HepG2 (cell line): ENCODE measurements at regions not wholly inside any gene's neighbourhood (a gene's known extent, or its start where the extent isn't known, plus 50 kb on each side); places are given as distances from the start of the nearest gene placed in this dataset.

Experiments
- ATAC-seq: fragments of 200-7000 bp; cut with Tn5 transposase; 3 replicates; pipeline ENCODE4 v1.9.1; 2020; ENCODE audit warnings: mild to moderate bottlenecking, moderate library complexity
- BruUV-seq: library from RNA; stranded (reverse); fragments of 400-500 nt; replicated peaks from 2 replicates; lab custom pipeline; 2021; lab: Mats Ljungman, UMichigan
- CTCF ChIA-PET: fragments of 300-600 bp; formaldehyde crosslinking; extraction: SDS; loops from one replicate; lab custom pipeline; 2021; ENCODE audit warnings: low total read pairs, inconsistent platforms, low intra/inter-chr PET ratio; lab: Yijun Ruan, JAX
- POLR2A ChIA-PET: fragments of 350-600 bp; sonication (Branson Sonifier 250); formaldehyde crosslinking; loops from one replicate; lab custom pipeline; 2020; ENCODE audit warnings: antibody characterized with exemption, inconsistent platforms; lab: Yijun Ruan, JAX
- DNase-seq: peaks from one replicate; pipeline ENCODE4 v3.0.0-alpha.2; 2015; ENCODE audit warnings: low spot score
- FAIRE-seq: peaks from 3 replicates; lab custom pipeline; 2011; peaks lifted over from hg19 to GRCh38; lab: Jason Lieb, UNC
- H2AFZ ChIP-seq: one replicate; pipeline ENCODE4 v1.6.1; 2011; ENCODE audit warnings: low read length, inconsistent platforms
- H3K27ac ChIP-seq: fragments of 300-600 bp; 3 replicates; pipeline ENCODE4 v1.8.0; 2011; ENCODE audit warnings: mixed run types, mild to moderate bottlenecking, mixed read lengths, low read length, inconsistent platforms; ENCODE audit not compliant: insufficient read depth; ENCODE audit errors: extremely low read length
- H3K27me3 ChIP-seq, 2 experiments: fragments of 200-600 bp in 1 of 2; 2 replicates in 1 of 2; 3 replicates in 1 of 2; pipeline versions ENCODE4 v1.6.0 to v1.8.0; 2011; ENCODE audit warnings: low read length in 2 of 2, mild to moderate bottlenecking in 2 of 2, moderate library complexity in 2 of 2, inconsistent platforms in 1 of 2; ENCODE audit not compliant: insufficient read depth in 2 of 2, control insufficient read depth in 1 of 2
- H3K36me3 ChIP-seq, 2 experiments: fragments of 200-600 bp in 1 of 2; replicated peaks in 1 of 2; 2 replicates in 1 of 2; 3 replicates in 1 of 2; pipeline versions ENCODE4 v1.5.1 to v1.8.0; 2011; ENCODE audit warnings: low read length in 2 of 2, inconsistent platforms in 1 of 2; ENCODE audit not compliant: insufficient read depth in 2 of 2, control insufficient read depth in 1 of 2
- H3K4me1 ChIP-seq: 2 replicates; pipeline ENCODE4 v1.5.1; 2012; ENCODE audit warnings: low read length, inconsistent platforms; ENCODE audit not compliant: insufficient read depth
- H3K4me2 ChIP-seq: 2 replicates; pipeline ENCODE4 v1.6.0; 2011; ENCODE audit warnings: low read depth, low read length, inconsistent platforms
- H3K4me3 ChIP-seq, 3 experiments: fragments of 200-600 bp in 1 of 3; sonication (generic), shearing (Covaris generic) in 1 of 3; replicated peaks in 1 of 3; 2 replicates each; pipeline ENCODE4 v1.5.1; 2011 to 2016; ENCODE audit warnings: low read length in 3 of 3, inconsistent platforms in 2 of 3, low read depth in 2 of 3, mild to moderate bottlenecking in 2 of 3, control low read depth in 1 of 3, mixed read lengths in 1 of 3; ENCODE audit not compliant: insufficient read depth in 1 of 3
- H3K79me2 ChIP-seq: one replicate; pipeline ENCODE4 v1.6.1; 2011; ENCODE audit warnings: low read length, inconsistent platforms; ENCODE audit not compliant: insufficient read depth
- H3K9ac ChIP-seq: 2 replicates; pipeline ENCODE4 v1.6.0; 2011; ENCODE audit warnings: mild to moderate bottlenecking, low read depth, low read length, inconsistent platforms; ENCODE audit not compliant: insufficient read depth
- H3K9me3 ChIP-seq: 2 replicates; pipeline ENCODE4 v1.5.1; 2012; ENCODE audit warnings: mild to moderate bottlenecking, low read length
- H4K20me1 ChIP-seq: 2 replicates; pipeline ENCODE4 v1.6.0; 2011; ENCODE audit warnings: inconsistent platforms, mild to moderate bottlenecking, low read length, moderate library complexity; ENCODE audit not compliant: insufficient read depth
- MBD4 ChIP-seq: IDR thresholded peaks from 2 replicates; pipeline ENCODE4 v1.6.1; 2012; ENCODE audit warnings: low read length, inconsistent platforms, borderline replicate concordance
- SKI ChIP-seq: fragments of 450-650 bp; IDR thresholded peaks from one replicate; pipeline ENCODE4 v1.6.1; 2018; ENCODE audit warnings: mild to moderate bottlenecking; ENCODE audit not compliant: partially characterized antibody
- SSRP1 ChIP-seq: IDR thresholded peaks from 2 replicates; pipeline ENCODE4 v1.6.1; 2016; ENCODE audit warnings: control low read depth
- ZBTB43 ChIP-seq: sonication (generic); formaldehyde crosslinking; conservative IDR thresholded peaks from 2 replicates; pipeline ENCODE4 v1.4.0; 2020; ENCODE audit warnings: missing genetic modification reagents
- ZBTB49 ChIP-seq: sonication (generic); formaldehyde crosslinking; IDR thresholded peaks from 2 replicates; pipeline ENCODE4 v1.4.0; 2020; ENCODE audit warnings: missing genetic modification reagents, borderline replicate concordance
- ZFYVE20 ChIP-seq: sonication (generic); formaldehyde crosslinking; IDR thresholded peaks from 2 replicates; pipeline ENCODE4 v1.8.0; 2023; ENCODE audit warnings: low read depth, mild to moderate bottlenecking, moderate library complexity, missing genetic modification reagents, borderline replicate concordance
- ZNF205 ChIP-seq: IDR thresholded peaks from 2 replicates; pipeline ENCODE4 v1.6.1; 2018; ENCODE audit warnings: missing biosample characterization, missing genetic modification reagents
- ZNF513 ChIP-seq: sonication (generic); formaldehyde crosslinking; conservative IDR thresholded peaks from 2 replicates; pipeline ENCODE4 v1.5.0; 2020; ENCODE audit warnings: missing genetic modification reagents
- ZNF782 ChIP-seq: sonication (generic); formaldehyde crosslinking; IDR thresholded peaks from 2 replicates; pipeline ENCODE4 v1.4.0; 2020; ENCODE audit warnings: missing genetic modification reagents, mild to moderate bottlenecking, borderline replicate concordance
- WGBS: methylation state at CpG from one replicate; pipeline ENCODE4 v1.1.6; 2017; ENCODE audit warnings: low lambda C conversion rate; 5-methylcytosine and 5-hydroxymethylcytosine counted together
- in situ Hi-C: cut with HindIII; loops from 2 replicates; pipeline ENCODE4 v1.10.0; 2017; ENCODE audit warnings: low pct_unique_long_range_greater_than_20kb; ENCODE audit not compliant: extremely low pct_ligation_motif_present
- intact Hi-C: fragments of 100-400 bp; cut with micrococcal nuclease; formaldehyde crosslinking; loops from one replicate; pipeline ENCODE4 v1.10.0; 2022; ENCODE audit not compliant: unreplicated experiment
- TF ChIP-seq, protein P1 (sequence below): sonication (generic); formaldehyde crosslinking; IDR thresholded peaks from 2 replicates; pipeline ENCODE4 v1.4.0; 2020; ENCODE audit warnings: missing genetic modification reagents, borderline replicate concordance

DNA sequence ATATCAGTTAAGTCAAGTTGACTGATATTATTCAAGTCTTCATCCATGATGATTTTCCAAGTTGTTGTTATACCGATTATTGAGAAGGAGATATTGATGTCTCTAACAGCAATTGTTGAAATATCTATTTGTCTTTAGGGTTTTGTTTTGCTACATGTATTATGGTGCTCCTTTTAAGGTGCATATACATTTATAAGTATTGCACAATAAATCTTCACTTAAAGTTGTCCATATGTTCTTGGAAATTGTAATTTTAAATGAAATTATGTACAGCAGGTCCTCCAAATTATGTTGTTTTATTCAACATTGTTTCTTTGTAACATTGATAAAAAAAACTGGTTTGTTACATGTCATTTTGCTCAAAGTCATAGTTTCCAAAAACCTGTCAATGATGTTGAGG lies 650.7 kb upstream of the CITED2 start (continued):
- TF ChIP-seq ZNF513 (no peak), ZFYVE20 (CRISPR knock-in tag) (no peak)

DNA sequence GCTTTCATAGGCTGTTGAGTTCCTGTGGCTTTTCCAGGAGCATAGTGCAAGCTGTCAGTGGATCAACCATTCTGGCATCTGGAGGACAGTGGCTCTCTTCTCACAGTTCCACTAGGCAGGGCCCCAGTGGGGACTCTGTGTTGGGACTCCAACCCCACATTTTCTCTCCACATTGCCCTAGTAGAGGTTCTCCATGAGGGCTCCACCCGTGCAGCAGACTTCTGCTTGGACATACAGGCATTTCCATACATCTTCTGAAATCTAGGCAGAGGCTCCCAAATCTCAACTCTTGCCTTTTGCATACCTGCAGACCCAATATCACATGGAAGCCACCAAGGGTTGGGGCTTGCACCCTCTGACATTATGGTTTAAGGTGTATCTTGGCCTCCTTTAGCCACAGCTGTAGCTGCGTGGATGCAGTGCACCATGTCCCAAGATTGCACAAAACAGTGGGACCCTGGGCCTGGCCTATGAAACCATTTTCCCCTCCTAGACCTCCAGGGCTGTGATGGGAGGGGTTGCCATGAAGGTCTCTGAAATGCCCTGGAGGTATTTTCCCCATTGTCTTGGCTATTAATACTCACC lies 645.9 kb upstream of the CITED2 start:
- in situ Hi-C loops: no loop called here
- 0% methylated on average over 2 of the region's 2 CpGs for WGBS
- ChIA-PET POLR2A (no interaction called here), CTCF (no interaction called here)
- Histone ChIP-seq H3K9ac (no peak overlapping the region), H3K27ac (no peak overlapping the region), H3K9me3 (peaks cover 48% of the 10 kb centered on the region), H3K4me3 (no peak overlapping the region), H3K36me3 (no peaks in the 10 kb centered on the region), H3K4me1 (no peaks in the 10 kb centered on the region), H4K20me1 (no peaks in the 10 kb centered on the region), H2AFZ (no peak overlapping the region), H3K27me3 (no peaks in the 10 kb centered on the region), H3K79me2 (no peaks in the 10 kb centered on the region), H3K4me2 (no peak overlapping the region)
- FAIRE-seq (no peak), ATAC-seq (no peak), DNase-seq (no peak)
- no TSS peak for BruUV-seq
- TF ChIP-seq SKI (no peak), SSRP1 (no peak), ZBTB49 (CRISPR knock-in tag) (no peak), MBD4 (no peak), ZNF782 (CRISPR knock-in tag) (no peak), ZBTB43 (CRISPR knock-in tag) (no peak), ZNF205 (CRISPR knock-in tag) (no peak)
- TF ChIP-seq, protein P1, sequence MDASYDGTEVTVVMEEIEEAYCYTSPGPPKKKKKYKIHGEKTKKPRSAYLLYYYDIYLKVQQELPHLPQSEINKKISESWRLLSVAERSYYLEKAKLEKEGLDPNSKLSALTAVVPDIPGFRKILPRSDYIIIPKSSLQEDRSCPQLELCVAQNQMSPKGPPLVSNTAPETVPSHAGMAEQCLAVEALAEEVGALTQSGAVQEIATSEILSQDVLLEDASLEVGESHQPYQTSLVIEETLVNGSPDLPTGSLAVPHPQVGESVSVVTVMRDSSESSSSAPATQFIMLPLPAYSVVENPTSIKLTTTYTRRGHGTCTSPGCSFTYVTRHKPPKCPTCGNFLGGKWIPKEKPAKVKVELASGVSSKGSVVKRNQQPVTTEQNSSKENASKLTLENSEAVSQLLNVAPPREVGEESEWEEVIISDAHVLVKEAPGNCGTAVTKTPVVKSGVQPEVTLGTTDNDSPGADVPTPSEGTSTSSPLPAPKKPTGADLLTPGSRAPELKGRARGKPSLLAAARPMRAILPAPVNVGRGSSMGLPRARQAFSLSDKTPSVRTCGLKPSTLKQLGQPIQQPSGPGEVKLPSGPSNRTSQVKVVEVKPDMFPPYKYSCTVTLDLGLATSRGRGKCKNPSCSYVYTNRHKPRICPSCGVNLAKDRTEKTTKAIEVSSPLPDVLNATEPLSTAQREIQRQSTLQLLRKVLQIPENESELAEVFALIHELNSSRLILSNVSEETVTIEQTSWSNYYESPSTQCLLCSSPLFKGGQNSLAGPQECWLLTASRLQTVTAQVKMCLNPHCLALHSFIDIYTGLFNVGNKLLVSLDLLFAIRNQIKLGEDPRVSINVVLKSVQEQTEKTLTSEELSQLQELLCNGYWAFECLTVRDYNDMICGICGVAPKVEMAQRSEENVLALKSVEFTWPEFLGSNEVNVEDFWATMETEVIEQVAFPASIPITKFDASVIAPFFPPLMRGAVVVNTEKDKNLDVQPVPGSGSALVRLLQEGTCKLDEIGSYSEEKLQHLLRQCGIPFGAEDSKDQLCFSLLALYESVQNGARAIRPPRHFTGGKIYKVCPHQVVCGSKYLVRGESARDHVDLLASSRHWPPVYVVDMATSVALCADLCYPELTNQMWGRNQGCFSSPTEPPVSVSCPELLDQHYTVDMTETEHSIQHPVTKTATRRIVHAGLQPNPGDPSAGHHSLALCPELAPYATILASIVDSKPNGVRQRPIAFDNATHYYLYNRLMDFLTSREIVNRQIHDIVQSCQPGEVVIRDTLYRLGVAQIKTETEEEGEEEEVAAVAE (CRISPR knock-in tag): no peak
- intact Hi-C loops: no loop called here
